SK-N-SH (cell line): ENCODE measurements at regions not wholly inside any gene's neighbourhood (a gene's known extent, or its start where the extent isn't known, plus 50 kb on each side); places are given as distances from the start of the nearest gene placed in this dataset.

ENCODE experiments used
- CTCF ChIA-PET: fragments of 300-600, 350-600 bp; formaldehyde crosslinking; extraction: SDS; loops from one replicate; lab custom pipeline; 2021; lab: Yijun Ruan, JAX
- POLR2A ChIA-PET: fragments of 350-600 bp; sonication (Branson Sonifier 250); formaldehyde crosslinking; extraction: SDS; loops from one replicate; lab custom pipeline; 2020; ENCODE audit warnings: antibody characterized with exemption, inconsistent platforms; lab: Yijun Ruan, JAX
- DNase-seq: peaks from one replicate; pipeline ENCODE4 v3.0.0; 2012
- H2AFZ ChIP-seq: fragments of 200-600 bp; sonication (generic); 2 replicates; pipeline ENCODE4 v1.8.1; 2016; ENCODE audit warnings: antibody characterized with exemption, mild to moderate bottlenecking, low read depth
- H3F3A ChIP-seq: fragments of 200-600 bp; sonication (generic); replicated peaks from 2 replicates; pipeline ENCODE3; 2016; ENCODE audit warnings: antibody characterized with exemption, mild to moderate bottlenecking; ENCODE audit not compliant: insufficient read depth
- H3K27ac ChIP-seq, 2 experiments: fragments of 200-500 bp in 1 of 2; fragments of 200-600 bp in 1 of 2; sonication (Bioruptor generic) in 1 of 2; sonication (generic), shearing (Covaris generic) in 1 of 2; 2 replicates each; pipeline versions ENCODE4 v1.5.1 to v1.6.1; 2014 to 2016; ENCODE audit warnings: low read depth in 2 of 2, inconsistent platforms in 1 of 2, low read length in 1 of 2, mild to moderate bottlenecking in 1 of 2, mixed read lengths in 1 of 2
- H3K27me3 ChIP-seq: fragments of 200-600 bp; sonication (generic), shearing (Covaris generic); 2 replicates; pipeline ENCODE4 v1.6.1; 2016; ENCODE audit warnings: mixed run types; ENCODE audit not compliant: insufficient read depth
- H3K36me3 ChIP-seq, 2 experiments: fragments of 200-500 bp in 1 of 2; fragments of 200-600 bp in 1 of 2; sonication (Bioruptor generic) in 1 of 2; sonication (generic) in 1 of 2; replicated peaks in 1 of 2; 2 replicates each; pipeline versions ENCODE3 to v1.5.1; 2014 to 2016; ENCODE audit warnings: low read length in 1 of 2, mild to moderate bottlenecking in 1 of 2; ENCODE audit not compliant: insufficient read depth in 2 of 2, control insufficient read depth in 1 of 2
- H3K4me1 ChIP-seq, 2 experiments: fragments of 200-500 bp in 1 of 2; fragments of 200-600 bp in 1 of 2; sonication (Bioruptor generic) in 1 of 2; sonication (generic), shearing (Covaris generic) in 1 of 2; 2 replicates each; pipeline versions ENCODE4 v1.5.1 to v1.6.1; 2014 to 2016; ENCODE audit warnings: low read depth in 1 of 2, low read length in 1 of 2, mixed run types in 1 of 2; ENCODE audit not compliant: insufficient read depth in 2 of 2, control insufficient read depth in 1 of 2
- H3K4me2 ChIP-seq: fragments of 200-600 bp; sonication (generic), shearing (Covaris generic); 2 replicates; pipeline ENCODE4 v1.6.1; 2017; ENCODE audit warnings: mixed run types
- H3K4me3 ChIP-seq, 2 experiments: fragments of 200-500 bp in 1 of 2; fragments of 200-600 bp in 1 of 2; sonication (Bioruptor generic) in 1 of 2; sonication (generic), shearing (Covaris generic) in 1 of 2; 2 replicates each; pipeline versions ENCODE4 v1.5.1 to v1.8.1; 2014 to 2016; ENCODE audit warnings: low read depth in 2 of 2, inconsistent platforms in 1 of 2, low read length in 1 of 2, mild to moderate bottlenecking in 1 of 2, mixed read lengths in 1 of 2, moderate library complexity in 1 of 2
- H3K79me2 ChIP-seq: fragments of 200-600 bp; sonication (generic); 2 replicates; pipeline ENCODE4 v1.8.1; 2017; ENCODE audit warnings: mild to moderate bottlenecking; ENCODE audit not compliant: insufficient read depth
- H3K9ac ChIP-seq: fragments of 200-600 bp; sonication (generic); 2 replicates; pipeline ENCODE4 v1.6.1; 2017; ENCODE audit warnings: mixed run types
- H3K9me2 ChIP-seq: fragments of 200-600 bp; sonication (generic); 2 replicates; pipeline ENCODE4 v1.6.1; 2017; ENCODE audit warnings: mixed run types
- H3K9me3 ChIP-seq: fragments of 200-600 bp; sonication (generic); 2 replicates; pipeline ENCODE4 v1.6.1; 2017; ENCODE audit warnings: mixed run types, mild to moderate bottlenecking, moderate library complexity
- H4K20me1 ChIP-seq: fragments of 200-600 bp; sonication (generic); 2 replicates; pipeline ENCODE4 v1.6.1; 2017; ENCODE audit warnings: mild to moderate bottlenecking, mixed run types; ENCODE audit not compliant: insufficient read depth
- ELF1 ChIP-seq: IDR thresholded peaks from 2 replicates; pipeline ENCODE4 v1.4.0; 2012
- FOSL2 ChIP-seq: IDR thresholded peaks from 2 replicates; pipeline ENCODE4 v1.4.0; 2012; ENCODE audit warnings: low read depth, mild to moderate bottlenecking, moderate library complexity, borderline replicate concordance
- FOXM1 ChIP-seq: IDR thresholded peaks from 2 replicates; pipeline ENCODE4 v1.4.0; 2012; ENCODE audit warnings: low read depth, mild to moderate bottlenecking
- GATA2 ChIP-seq: sonication (generic); formaldehyde crosslinking; IDR thresholded peaks from 2 replicates; pipeline ENCODE4 v1.5.0; 2020; ENCODE audit warnings: mild to moderate bottlenecking, missing genetic modification reagents
- JUND ChIP-seq: IDR thresholded peaks from 2 replicates; pipeline ENCODE4 v1.4.0; 2012
- MAX ChIP-seq: IDR thresholded peaks from 2 replicates; pipeline ENCODE4 v1.4.0; 2012; ENCODE audit warnings: low read depth
- MEF2A ChIP-seq: IDR thresholded peaks from 2 replicates; pipeline ENCODE4 v1.4.0; 2012; ENCODE audit warnings: low read depth, borderline replicate concordance
- MXI1 ChIP-seq: IDR thresholded peaks from 2 replicates; pipeline ENCODE4 v1.6.1; 2012; ENCODE audit warnings: mild to moderate bottlenecking, low read depth, low read length, improper control_type of control experiment
- NRF1 ChIP-seq: IDR thresholded peaks from 2 replicates; pipeline ENCODE4 v1.6.1; 2012; ENCODE audit warnings: low read depth, mild to moderate bottlenecking, low read length
- PBX3 ChIP-seq: IDR thresholded peaks from 2 replicates; pipeline ENCODE4; 2012
- POLR2AphosphoS5 ChIP-seq: IDR thresholded peaks from 2 replicates; pipeline ENCODE4 v1.6.1; 2012; ENCODE audit warnings: low read depth, low read length
- RAD21 ChIP-seq: IDR thresholded peaks from 2 replicates; pipeline ENCODE4 v1.6.1; 2012; ENCODE audit warnings: mild to moderate bottlenecking, low read length
- RCOR1 ChIP-seq: fragments of 150-350 bp; IDR thresholded peaks from 2 replicates; pipeline ENCODE4 v1.6.1; 2017; ENCODE audit warnings: antibody characterized with exemption, low read length
- RXRA ChIP-seq: IDR thresholded peaks from 2 replicates; pipeline ENCODE4 v1.4.0; 2012; ENCODE audit warnings: low read depth, mild to moderate bottlenecking, borderline replicate concordance
- SIN3A ChIP-seq: IDR thresholded peaks from 2 replicates; pipeline ENCODE4 v1.6.1; 2012; ENCODE audit warnings: low read depth, mild to moderate bottlenecking, low read length, moderate library complexity, borderline replicate concordance
- SMC3 ChIP-seq: IDR thresholded peaks from 2 replicates; pipeline ENCODE4 v1.6.1; 2012; ENCODE audit warnings: low read depth, low read length, improper control_type of control experiment
- TAF1 ChIP-seq: IDR thresholded peaks from 2 replicates; pipeline ENCODE4 v1.6.1; 2012; ENCODE audit warnings: low read depth, mild to moderate bottlenecking, low read length, moderate library complexity, borderline replicate concordance
- TEAD4 ChIP-seq: IDR thresholded peaks from 2 replicates; pipeline ENCODE4 v1.4.0; 2012; ENCODE audit warnings: mild to moderate bottlenecking, borderline replicate concordance; ENCODE audit not compliant: insufficient read depth
- ZBTB33 ChIP-seq: IDR thresholded peaks from 2 replicates; pipeline ENCODE4 v1.4.0; 2012; ENCODE audit warnings: low read depth, borderline replicate concordance
- WGBS: methylation state at CpG from one replicate; pipeline ENCODE4 v1.1.6; 2017; ENCODE audit warnings: low lambda C conversion rate; 5-methylcytosine and 5-hydroxymethylcytosine counted together
- TF ChIP-seq, protein P1 (sequence below): fragments of 200-600 bp; sonication (generic); IDR thresholded peaks from 2 replicates; pipeline ENCODE4 v1.6.1; 2017; ENCODE audit warnings: antibody characterized with exemption, mild to moderate bottlenecking, moderate library complexity

DNA sequence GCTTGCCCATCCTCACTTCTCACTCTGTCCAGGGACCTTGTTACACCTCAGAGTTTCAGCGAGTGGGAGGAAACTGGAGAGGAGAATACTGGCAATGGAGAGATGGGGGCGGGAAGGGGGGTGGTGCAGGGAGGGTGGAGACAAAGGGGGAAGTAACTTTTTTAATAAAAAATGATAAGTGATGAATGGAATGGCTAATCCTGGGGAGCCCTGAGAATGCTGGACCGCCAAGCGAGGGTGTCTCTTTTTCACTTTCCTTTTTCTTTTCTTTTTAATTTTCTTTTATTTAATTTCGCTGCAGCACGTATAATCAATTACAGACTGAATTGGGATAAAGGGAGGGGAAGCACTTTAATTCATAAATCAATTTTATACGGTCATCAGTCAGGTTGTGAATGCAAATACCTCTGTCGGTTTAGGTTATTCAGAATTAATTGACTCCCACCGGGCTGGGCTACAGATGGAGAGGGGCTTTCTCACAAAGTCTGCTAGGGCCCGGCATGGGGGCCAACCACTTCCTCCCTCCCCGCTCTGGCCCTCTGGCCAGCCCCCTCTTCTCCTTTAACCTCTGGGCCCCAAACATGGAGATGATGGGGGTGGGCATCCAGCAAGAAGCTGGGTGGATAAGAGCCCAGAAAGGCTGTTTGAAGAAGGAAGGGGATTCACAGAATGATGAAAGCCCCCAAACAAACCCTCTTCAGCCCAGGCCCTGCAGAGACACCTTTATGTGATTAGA, 106.8 kb upstream of the BOC start:
- H3K36me3 ChIP-seq, result no peaks in the 10 kb centered on the region
- H3K27ac ChIP-seq, result no peak overlapping the region
- no peak for DNase-seq
- no peaks in the 10 kb centered on the region for H3K27me3 ChIP-seq
- H3K9ac ChIP-seq, result no peak overlapping the region
- no peaks in the 10 kb centered on the region for H3K79me2 ChIP-seq
- H3K4me1 ChIP-seq, result peaks cover 0 to 2% of the 10 kb centered on the region in 2 experiments; a peak in 1 of 4 replicates
- H3K9me2 ChIP-seq, result no peaks in the 10 kb centered on the region
- H4K20me1 ChIP-seq, result no peaks in the 10 kb centered on the region
- whole genome bisulfite sequencing, result 84% methylated on average over 11 of the region's 11 CpGs
- peaks cover under 1% of the 10 kb centered on the region for H3F3A ChIP-seq
- no peak overlapping the region for H2AFZ ChIP-seq
- H3K4me3 ChIP-seq, result no peak overlapping the region
- TF ChIP-seq ELF1, result no peak
- no peak for TF ChIP-seq FOXM1
- TF ChIP-seq PBX3, result no peak
- no peak for TF ChIP-seq POLR2AphosphoS5
- no peak for TF ChIP-seq RCOR1
- TF ChIP-seq TAF1, result no peak
- no peak for TF ChIP-seq TEAD4
- TF ChIP-seq JUND, result no peak
- TF ChIP-seq MXI1, result no peak
- TF ChIP-seq GATA2 (CRISPR knock-in tag), result no peak
- TF ChIP-seq MAX, result no peak
- TF ChIP-seq FOSL2, result no peak
- TF ChIP-seq MEF2A, result no peak
- no peak for TF ChIP-seq SMC3
- TF ChIP-seq, all 33 proteins: peak for 0
- H3K9me3 ChIP-seq, result no peaks in the 10 kb centered on the region
- H3K4me2 ChIP-seq, result no peak overlapping the region
- POLR2A ChIA-PET, result no interaction called here
- CTCF ChIA-PET, result no interaction called here

DNA sequence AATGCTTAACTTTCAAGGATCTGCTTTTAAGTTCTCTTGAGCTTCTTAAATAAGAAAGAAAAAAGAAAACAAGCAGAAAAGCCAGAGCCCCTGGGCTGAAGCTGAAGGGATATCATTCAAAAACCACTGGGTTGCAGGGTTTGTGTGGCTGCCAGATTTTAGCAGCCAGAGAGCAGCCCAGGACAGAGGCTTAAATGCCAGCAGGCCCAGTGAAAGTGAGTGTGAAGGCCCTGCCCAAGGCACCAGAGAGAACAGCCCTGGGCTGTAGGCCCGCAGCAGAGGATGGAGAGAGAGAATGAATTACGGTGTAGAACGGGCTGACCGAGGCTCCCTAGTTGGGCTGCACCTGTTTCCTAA, 106.3 kb upstream of the BOC start:
- Histone ChIP-seq H3K79me2 (no peaks in the 10 kb centered on the region), H4K20me1 (no peaks in the 10 kb centered on the region), H3K9me3 (no peaks in the 10 kb centered on the region), H2AFZ (no peak overlapping the region), H3K4me1 (peaks cover 0 to 2% of the 10 kb centered on the region in 2 experiments; a peak in 1 of 4 replicates), H3K4me2 (no peak overlapping the region), H3K36me3 (no peaks in the 10 kb centered on the region), H3K27me3 (no peaks in the 10 kb centered on the region), H3K27ac (no peak overlapping the region), H3K4me3 (no peak overlapping the region), H3K9ac (no peak overlapping the region), H3K9me2 (no peaks in the 10 kb centered on the region), H3F3A (no peaks in the 10 kb centered on the region)
- POLR2A ChIA-PET, result no interaction called here
- TF ChIP-seq ZBTB33, result no peak
- no peak for TF ChIP-seq JUND
- TF ChIP-seq NRF1, result no peak
- no peak for TF ChIP-seq RXRA
- no peak for TF ChIP-seq GATA2 (CRISPR knock-in tag)
- TF ChIP-seq SIN3A, result no peak
- no peak for TF ChIP-seq SMC3
- no peak for TF ChIP-seq RAD21
- TF ChIP-seq, protein P1, sequence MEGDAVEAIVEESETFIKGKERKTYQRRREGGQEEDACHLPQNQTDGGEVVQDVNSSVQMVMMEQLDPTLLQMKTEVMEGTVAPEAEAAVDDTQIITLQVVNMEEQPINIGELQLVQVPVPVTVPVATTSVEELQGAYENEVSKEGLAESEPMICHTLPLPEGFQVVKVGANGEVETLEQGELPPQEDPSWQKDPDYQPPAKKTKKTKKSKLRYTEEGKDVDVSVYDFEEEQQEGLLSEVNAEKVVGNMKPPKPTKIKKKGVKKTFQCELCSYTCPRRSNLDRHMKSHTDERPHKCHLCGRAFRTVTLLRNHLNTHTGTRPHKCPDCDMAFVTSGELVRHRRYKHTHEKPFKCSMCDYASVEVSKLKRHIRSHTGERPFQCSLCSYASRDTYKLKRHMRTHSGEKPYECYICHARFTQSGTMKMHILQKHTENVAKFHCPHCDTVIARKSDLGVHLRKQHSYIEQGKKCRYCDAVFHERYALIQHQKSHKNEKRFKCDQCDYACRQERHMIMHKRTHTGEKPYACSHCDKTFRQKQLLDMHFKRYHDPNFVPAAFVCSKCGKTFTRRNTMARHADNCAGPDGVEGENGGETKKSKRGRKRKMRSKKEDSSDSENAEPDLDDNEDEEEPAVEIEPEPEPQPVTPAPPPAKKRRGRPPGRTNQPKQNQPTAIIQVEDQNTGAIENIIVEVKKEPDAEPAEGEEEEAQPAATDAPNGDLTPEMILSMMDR, result no peak
- 81% methylated on average over 4 of the region's 4 CpGs for WGBS
- no peak for DNase-seq
- CTCF ChIA-PET, result no interaction called here
